ENCODE measurements at regions not wholly inside any gene's neighbourhood (a gene's known extent, or its start where the extent isn't known, plus 50 kb on each side); places are given as distances from the start of the nearest gene placed in this dataset.

DNA sequence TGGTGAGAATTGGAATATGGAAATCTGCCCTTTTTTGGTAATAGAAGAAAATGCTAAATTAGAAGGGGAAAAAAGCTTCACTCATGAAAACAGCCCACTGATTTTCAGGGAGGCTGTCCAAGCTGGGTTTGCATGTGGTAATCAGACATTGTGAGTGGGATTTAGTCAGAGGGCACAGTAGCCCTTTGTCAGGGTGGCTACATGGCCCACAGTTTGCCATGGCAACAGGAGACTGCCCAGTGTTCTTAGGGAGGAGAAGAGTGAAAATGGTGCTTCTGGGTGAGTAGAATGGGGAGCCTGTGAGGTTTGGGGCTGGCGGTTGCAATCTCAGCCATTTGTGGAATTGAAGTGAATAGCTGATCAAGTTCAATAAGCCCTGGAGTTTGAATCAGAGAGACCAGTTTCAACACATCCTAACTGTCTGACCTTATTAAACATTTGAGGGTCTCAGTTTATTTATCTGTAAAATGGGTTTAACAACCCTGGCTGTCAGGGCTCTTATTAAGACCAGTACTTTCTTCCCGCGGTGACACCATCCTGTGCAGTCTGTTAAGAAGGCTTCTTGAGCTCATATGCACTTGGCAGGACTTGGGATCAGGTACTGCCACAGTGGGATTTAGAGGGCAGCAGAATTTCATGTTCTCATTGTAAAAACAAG is 107.6 kb upstream of the TNC start:
- Mint-ChIP-seq H3K4me1 (no peaks in the 10 kb centered on the region), H3K9me3 (no peaks in the 10 kb centered on the region), H3K4me3 (no peak overlapping the region), H3K36me3 (no peaks in the 10 kb centered on the region), H3K27ac (no peak overlapping the region), H3K27me3 (no peaks in the 10 kb centered on the region)
- no peak for ATAC-seq

GRCh38 chr9:115226152-115226551 is 108.2 kb upstream of the TNC start:
- H3K36me3 Mint-ChIP-seq = no peaks in the 10 kb centered on the region
- H3K4me1 Mint-ChIP-seq = no peaks in the 10 kb centered on the region
- no peaks in the 10 kb centered on the region for H3K27me3 Mint-ChIP-seq
- no peak overlapping the region for H3K4me3 Mint-ChIP-seq
- H3K9me3 Mint-ChIP-seq = no peaks in the 10 kb centered on the region
- no peak overlapping the region for H3K27ac Mint-ChIP-seq
- no peak for ATAC-seq

DNA sequence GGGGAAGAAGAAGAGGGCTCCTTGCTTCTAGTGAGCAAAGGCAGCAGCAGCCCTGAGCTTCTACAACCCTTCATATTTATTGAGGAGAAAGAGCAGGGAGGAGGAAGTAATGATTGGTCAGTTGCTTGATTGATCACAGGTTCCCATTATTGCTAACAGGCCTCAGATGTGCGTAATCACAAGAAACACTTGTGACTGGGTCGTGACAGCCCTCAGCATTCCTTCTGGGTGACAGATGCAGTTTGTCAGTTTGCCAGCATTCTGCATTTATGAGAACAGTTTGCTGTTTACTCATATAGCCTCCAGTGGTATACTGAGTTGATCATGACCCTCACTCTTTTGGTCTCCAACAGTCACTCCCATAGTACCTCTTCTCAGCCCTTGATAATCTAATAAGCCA is 111.5 kb upstream of the TNC start:
- H3K4me1 Mint-ChIP-seq = peaks cover 8% of the 10 kb centered on the region
- no peaks in the 10 kb centered on the region for H3K27me3 Mint-ChIP-seq
- no peaks in the 10 kb centered on the region for H3K36me3 Mint-ChIP-seq
- H3K4me3 Mint-ChIP-seq = no peak overlapping the region
- H3K27ac Mint-ChIP-seq = no peak overlapping the region
- ATAC-seq = no peak
- peaks cover 3% of the 10 kb centered on the region for H3K9me3 Mint-ChIP-seq

DNA sequence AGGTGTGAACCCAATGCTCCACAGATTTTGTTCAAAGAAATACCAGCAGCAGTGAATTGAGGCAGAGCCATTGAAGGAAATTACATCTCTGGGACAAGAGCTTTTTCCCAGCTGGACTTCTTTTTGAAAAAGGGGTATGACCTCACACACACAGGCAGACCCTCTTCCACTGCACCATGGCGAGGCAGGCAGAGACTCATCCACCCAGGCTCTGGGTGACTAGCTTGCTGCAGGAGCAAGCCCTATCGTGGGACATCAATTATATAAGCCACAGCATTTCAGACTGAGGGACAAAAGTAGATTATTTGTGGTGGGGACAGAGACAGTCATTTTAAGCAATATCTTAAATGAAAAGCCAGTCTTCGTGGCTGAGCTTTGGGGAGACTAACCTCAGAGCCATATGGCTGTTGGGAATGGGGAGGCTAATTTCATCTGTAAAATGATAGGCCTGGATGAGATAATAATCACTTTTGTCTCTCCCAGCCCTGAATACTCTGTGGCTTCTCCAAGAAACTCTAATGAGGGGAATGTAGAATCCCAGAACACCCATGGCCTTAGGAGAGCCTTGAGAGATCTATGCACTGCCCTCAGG is 113.1 kb upstream of the TNC start:
- Mint-ChIP-seq H3K9me3 (peaks cover 3% of the 10 kb centered on the region), H3K27me3 (no peaks in the 10 kb centered on the region), H3K4me3 (no peak overlapping the region), H3K27ac (no peak overlapping the region), H3K4me1 (peaks cover 8% of the 10 kb centered on the region), H3K36me3 (no peaks in the 10 kb centered on the region)
- ATAC-seq = no peak

- Mint-ChIP-seq H3K9me3 (peaks cover 3% of the 10 kb centered on the region), H3K27me3 (no peaks in the 10 kb centered on the region), H3K4me3 (no peak overlapping the region), H3K36me3 (no peaks in the 10 kb centered on the region), H3K27ac (no peak overlapping the region), H3K4me1 (peaks cover 8% of the 10 kb centered on the region)
- no peak for ATAC-seq
Measured at GRCh38 chr9:115232181-115232774, 114.3 kb upstream of the TNC start.

DNA sequence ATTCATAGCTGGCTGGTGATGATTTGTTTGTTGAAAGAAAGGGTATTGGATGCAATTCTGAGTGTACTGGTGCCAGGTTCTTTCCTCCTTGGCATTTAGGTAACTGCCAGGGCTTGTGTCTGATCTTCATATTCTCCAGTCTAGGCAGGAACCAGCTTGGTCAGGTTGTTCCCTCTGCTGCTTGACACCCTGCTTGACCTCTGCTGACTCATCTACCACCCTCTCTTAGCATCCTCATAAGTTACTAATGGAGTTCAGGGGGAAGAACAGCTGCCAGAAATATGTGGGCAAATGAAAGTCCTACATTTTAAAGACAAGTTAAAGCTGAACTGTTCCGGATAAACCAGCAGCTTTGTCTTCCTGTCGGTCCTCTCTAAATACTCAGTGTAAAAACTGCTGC is 116.1 kb upstream of the TNC start:
- Mint-ChIP-seq H3K27me3 (no peaks in the 10 kb centered on the region), H3K4me3 (no peak overlapping the region), H3K4me1 (peaks cover 8% of the 10 kb centered on the region), H3K36me3 (no peaks in the 10 kb centered on the region), H3K27ac (no peak overlapping the region), H3K9me3 (peaks cover 3% of the 10 kb centered on the region)
- no peak for ATAC-seq

DNA sequence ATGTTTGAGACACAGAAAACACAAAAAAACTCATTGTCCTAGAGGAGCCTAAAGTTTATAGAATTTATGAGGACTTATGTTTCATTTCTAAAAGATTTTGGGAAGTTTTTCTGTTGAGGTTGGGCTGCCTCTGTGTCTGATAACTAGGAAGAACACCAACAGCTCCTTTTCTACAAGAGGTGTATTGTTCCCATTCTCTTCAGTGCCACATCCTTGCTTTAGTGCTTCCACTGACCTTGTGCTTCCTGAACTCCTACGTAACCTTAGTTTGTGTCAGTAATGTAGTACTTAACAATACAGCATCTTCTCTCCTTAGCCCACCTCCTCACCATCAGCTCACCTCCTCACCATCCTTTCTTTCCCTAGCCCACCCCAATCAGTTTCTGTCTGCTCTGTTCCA is 117.3 kb upstream of the TNC start:
- Mint-ChIP-seq H3K4me1 (peaks cover 8% of the 10 kb centered on the region), H3K36me3 (no peaks in the 10 kb centered on the region), H3K4me3 (no peak overlapping the region), H3K9me3 (peaks cover 3% of the 10 kb centered on the region), H3K27ac (no peak overlapping the region), H3K27me3 (no peaks in the 10 kb centered on the region)
- ATAC-seq = no peak

- ATAC-seq = no peak
Measured at GRCh38 chr9:115237385-115237998, 119.5 kb upstream of the TNC start.

GRCh38 chr9:115240676-115241075 is 122.7 kb upstream of the TNC start:
- Mint-ChIP-seq H3K4me3 (no peak overlapping the region), H3K27me3 (no peaks in the 10 kb centered on the region), H3K27ac (no peak overlapping the region), H3K36me3 (no peaks in the 10 kb centered on the region), H3K4me1 (no peaks in the 10 kb centered on the region), H3K9me3 (no peaks in the 10 kb centered on the region)
- ATAC-seq = no peak

More at GRCh38 chr9:115237385-115237998, 119.5 kb upstream of the TNC start:
- H3K9me3 Mint-ChIP-seq = no peaks in the 10 kb centered on the region
- H3K27me3 Mint-ChIP-seq = no peaks in the 10 kb centered on the region
- H3K36me3 Mint-ChIP-seq = no peaks in the 10 kb centered on the region
- no peak overlapping the region for H3K4me3 Mint-ChIP-seq
- H3K27ac Mint-ChIP-seq = no peak overlapping the region
- H3K4me1 Mint-ChIP-seq = peaks cover under 1% of the 10 kb centered on the region

DNA sequence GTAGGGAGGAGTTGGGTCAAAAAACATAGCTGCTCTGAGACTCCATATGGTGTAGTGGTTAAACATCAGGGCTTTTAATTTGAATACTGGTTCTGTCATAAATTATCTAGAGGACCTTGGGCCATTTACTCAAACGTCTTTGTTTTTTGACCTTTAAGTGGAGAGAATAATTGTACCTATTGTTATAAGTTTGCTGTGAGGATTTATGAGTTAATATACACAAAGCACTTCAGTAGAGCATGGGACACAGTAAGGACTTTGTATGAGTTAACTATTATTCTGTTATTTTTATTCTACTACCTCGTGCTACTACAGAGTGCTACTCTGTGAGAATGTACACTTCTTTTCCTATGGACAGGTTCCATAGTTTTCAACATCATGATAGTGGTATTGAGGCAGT is 123.7 kb upstream of the TNC start:
- Mint-ChIP-seq H3K4me3 (no peak overlapping the region), H3K36me3 (no peaks in the 10 kb centered on the region), H3K9me3 (no peaks in the 10 kb centered on the region), H3K27me3 (no peaks in the 10 kb centered on the region), H3K27ac (no peak overlapping the region), H3K4me1 (no peaks in the 10 kb centered on the region)
- ATAC-seq = no peak

GRCh38 chr9:115249488-115249887 is 131.5 kb upstream of the TNC start:
- H3K27me3 Mint-ChIP-seq = no peaks in the 10 kb centered on the region
- H3K4me3 Mint-ChIP-seq = no peak overlapping the region
- no peaks in the 10 kb centered on the region for H3K36me3 Mint-ChIP-seq
- ATAC-seq = no peak
- no peak overlapping the region for H3K27ac Mint-ChIP-seq
- no peaks in the 10 kb centered on the region for H3K4me1 Mint-ChIP-seq
- H3K9me3 Mint-ChIP-seq = no peaks in the 10 kb centered on the region

GRCh38 chr9:115250621-115251032 is 132.7 kb upstream of the TNC start:
- no peaks in the 10 kb centered on the region for H3K36me3 Mint-ChIP-seq
- H3K9me3 Mint-ChIP-seq = no peaks in the 10 kb centered on the region
- no peaks in the 10 kb centered on the region for H3K4me1 Mint-ChIP-seq
- ATAC-seq = no peak
- H3K27me3 Mint-ChIP-seq = no peaks in the 10 kb centered on the region
- H3K4me3 Mint-ChIP-seq = no peak overlapping the region
- H3K27ac Mint-ChIP-seq = no peak overlapping the region

- Mint-ChIP-seq H3K4me3 (no peak overlapping the region), H3K27me3 (no peaks in the 10 kb centered on the region), H3K27ac (no peak overlapping the region), H3K4me1 (no peaks in the 10 kb centered on the region), H3K9me3 (peaks cover 4% of the 10 kb centered on the region), H3K36me3 (no peaks in the 10 kb centered on the region)
- no peak for ATAC-seq
Measured at GRCh38 chr9:115254287-115255180, 136.6 kb upstream of the TNC start.

GRCh38 chr9:115261656-115262081 is 143.7 kb upstream of the TNC start:
- no peak for ATAC-seq
- Mint-ChIP-seq H3K27me3 (no peaks in the 10 kb centered on the region), H3K9me3 (peaks cover 4% of the 10 kb centered on the region), H3K27ac (no peak overlapping the region), H3K4me3 (no peak overlapping the region), H3K36me3 (no peaks in the 10 kb centered on the region), H3K4me1 (no peaks in the 10 kb centered on the region)

DNA sequence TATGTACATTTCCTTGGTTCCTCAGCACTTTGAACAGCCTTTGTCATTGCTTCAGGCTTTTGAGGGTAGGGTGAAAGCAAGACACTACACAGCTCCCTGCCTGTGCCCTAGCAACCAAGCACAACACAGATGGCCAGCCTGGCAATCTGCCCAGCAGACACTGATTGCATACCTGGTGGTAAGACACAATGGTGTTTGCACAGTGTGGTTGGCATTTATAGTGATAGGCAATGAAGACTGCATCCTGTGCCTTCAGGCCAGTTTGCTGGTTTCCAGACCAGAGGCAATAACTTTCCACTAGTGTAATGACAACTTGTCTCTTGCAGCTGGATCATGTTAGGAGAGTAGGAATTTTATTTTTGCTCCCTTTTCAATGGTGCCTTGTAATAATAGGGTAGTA is 144.5 kb upstream of the TNC start:
- no peak overlapping the region for H3K27ac Mint-ChIP-seq
- H3K9me3 Mint-ChIP-seq = no peaks in the 10 kb centered on the region
- no peaks in the 10 kb centered on the region for H3K36me3 Mint-ChIP-seq
- peak; percentile 32 for ATAC-seq
- H3K4me1 Mint-ChIP-seq = no peaks in the 10 kb centered on the region
- no peaks in the 10 kb centered on the region for H3K27me3 Mint-ChIP-seq
- no peak overlapping the region for H3K4me3 Mint-ChIP-seq

Data from stimulated activated memory B cell treated with anti-CD40 and anti-IgM and Interleukin-4, amounts not matched to agents 10 μg/mL and 1 μg/mL and 100 μg/mL, for 72 hours (primary cell).